Activated CD8-positive, alpha-beta memory T cell treated with anti-CD3 and anti-CD28 coated beads for 36 hours (primary cell): ENCODE measurements at regions not wholly inside any gene's neighbourhood (a gene's known extent, or its start where the extent isn't known, plus 50 kb on each side); places are given as distances from the start of the nearest gene placed in this dataset.
"Not testable (repeated sequence)": the region's sequence is repeated elsewhere in the genome, so short reads cannot be mapped to it uniquely, and the experiment has no call there.

Source experiments
- CTCF ChIA-PET: fragments of 350-600 bp; sonication (Branson Sonifier 250); formaldehyde crosslinking; loops from one replicate; lab custom pipeline; 2021; ENCODE audit warnings: antibody characterized with exemption; lab: Charles Lee
- POLR2A ChIA-PET: fragments of 350-600 bp; sonication (Branson Sonifier 250); formaldehyde crosslinking; loops from one replicate; lab custom pipeline; 2021; ENCODE audit warnings: antibody characterized with exemption; lab: Charles Lee

GRCh38 chr2:174673876-174674275 lies 76.3 kb upstream of the WIPF1 start:
- ChIA-PET CTCF (interaction anchor here (1.9 kb wide), 1 partner anchor 16 kb away, joined by 4 read pairs; no protein-coding TSS in a partner anchor), POLR2A (no interaction called here)

GRCh38 chr2:174673440-174673839 lies 75.8 kb upstream of the WIPF1 start:
- POLR2A ChIA-PET = no interaction called here

GRCh38 chr2:174671532-174671931 lies 73.9 kb upstream of the WIPF1 start:
- CTCF ChIA-PET = not testable (repeated sequence)

More at GRCh38 chr2:174673440-174673839, 75.8 kb upstream of the WIPF1 start:
- CTCF ChIA-PET = interaction anchor here (0.8 to 1.9 kb wide), 2 partner anchors 16 to 703 kb away, joined by 3 to 4 read pairs; no protein-coding TSS in a partner anchor

GRCh38 chr2:174670446-174670845 lies 72.8 kb upstream of the WIPF1 start:
- POLR2A ChIA-PET = no interaction called here

More at GRCh38 chr2:174671532-174671931, 73.9 kb upstream of the WIPF1 start:
- POLR2A ChIA-PET = interaction anchor here (0.8 kb wide), 1 partner anchor 41 kb away, joined by 3 read pairs; no protein-coding TSS in a partner anchor

GRCh38 chr2:174669336-174669735 lies 71.7 kb upstream of the WIPF1 start:
- POLR2A ChIA-PET = no interaction called here
- CTCF ChIA-PET = no interaction called here

More at GRCh38 chr2:174670446-174670845, 72.8 kb upstream of the WIPF1 start:
- CTCF ChIA-PET = interaction anchor here (1.5 kb wide), 1 partner anchor 26 kb away, joined by 3 read pairs; no protein-coding TSS in a partner anchor

GRCh38 chr2:174668075-174668474 lies 70.5 kb upstream of the WIPF1 start:
- POLR2A ChIA-PET = no interaction called here
- CTCF ChIA-PET = interaction anchor here (0.8 to 1.5 kb wide), 2 partner anchors 14 to 32 kb away, joined by 5 to 6 read pairs; no protein-coding TSS in a partner anchor

GRCh38 chr2:174667250-174667860 lies 69.8 kb upstream of the WIPF1 start:
- POLR2A ChIA-PET = no interaction called here

GRCh38 chr2:174666845-174667244 lies 69.2 kb upstream of the WIPF1 start:
- ChIA-PET POLR2A (interaction anchor here (1.5 kb wide), 1 partner anchor 13 kb away, joined by 3 read pairs; no protein-coding TSS in a partner anchor), CTCF (no interaction called here)

More at GRCh38 chr2:174667250-174667860, 69.8 kb upstream of the WIPF1 start:
- CTCF ChIA-PET = interaction anchor here (0.8 to 1.5 kb wide), 2 partner anchors 15 to 32 kb away, joined by 5 to 6 read pairs; no protein-coding TSS in a partner anchor

GRCh38 chr2:174666312-174666711 lies 68.7 kb upstream of the WIPF1 start:
- POLR2A ChIA-PET = interaction anchor here (1.5 kb wide), 1 partner anchor 14 kb away, joined by 3 read pairs; no protein-coding TSS in a partner anchor

GRCh38 chr2:174664084-174664759 lies 66.6 kb upstream of the WIPF1 start:
- ChIA-PET CTCF (interaction anchor here (0.9 kb wide), 1 partner anchor 19 kb away, joined by 3 read pairs; no protein-coding TSS in a partner anchor), POLR2A (interaction anchor here (0.7 kb wide), 1 partner anchor 67 kb away, joined by 3 read pairs; the partner anchor contains the start of gene WIPF1)

More at GRCh38 chr2:174666312-174666711, 68.7 kb upstream of the WIPF1 start:
- CTCF ChIA-PET = no interaction called here

GRCh38 chr2:174663550-174663949 lies 65.9 kb upstream of the WIPF1 start:
- ChIA-PET CTCF (interaction anchor here (0.9 kb wide), 1 partner anchor 18 kb away, joined by 3 read pairs; no protein-coding TSS in a partner anchor), POLR2A (interaction anchor here (0.7 kb wide), 1 partner anchor 66 kb away, joined by 3 read pairs; the partner anchor contains the start of gene WIPF1)

GRCh38 chr2:174662859-174663258 lies 65.3 kb upstream of the WIPF1 start:
- POLR2A ChIA-PET = no interaction called here
- CTCF ChIA-PET = no interaction called here

- ChIA-PET POLR2A (no interaction called here), CTCF (no interaction called here)
Measured at GRCh38 chr2:174662459-174662858, 64.9 kb upstream of the WIPF1 start.

- ChIA-PET POLR2A (interaction anchor here (0.5 kb wide), 1 partner anchor 28 kb away, joined by 10 read pairs; no protein-coding TSS in a partner anchor), CTCF (no interaction called here)
Measured at GRCh38 chr2:174660984-174661675, 63.5 kb upstream of the WIPF1 start.

GRCh38 chr2:174659069-174659900 lies 61.7 kb upstream of the WIPF1 start:
- ChIA-PET CTCF (no interaction called here), POLR2A (no interaction called here)

GRCh38 chr2:174656676-174657176 lies 59.1 kb upstream of the WIPF1 start:
- CTCF ChIA-PET = no interaction called here
- POLR2A ChIA-PET = interaction anchor here (0.6 kb wide), 1 partner anchor 1527 kb away, joined by 3 read pairs; no protein-coding TSS in a partner anchor

- ChIA-PET CTCF (no interaction called here), POLR2A (interaction anchor here (0.6 kb wide), 1 partner anchor 1526 kb away, joined by 3 read pairs; no protein-coding TSS in a partner anchor)
Measured at GRCh38 chr2:174656035-174656434, 58.4 kb upstream of the WIPF1 start.

GRCh38 chr2:174654419-174654941 lies 56.9 kb upstream of the WIPF1 start:
- ChIA-PET POLR2A (no interaction called here), CTCF (interaction anchor here (0.6 kb wide), 1 partner anchor 191 kb away, joined by 3 read pairs; no protein-coding TSS in a partner anchor)
